Astrocyte of the cerebellum (primary cell): ENCODE measurements at regions not wholly inside any gene's neighbourhood (a gene's known extent, or its start where the extent isn't known, plus 50 kb on each side); places are given as distances from the start of the nearest gene placed in this dataset.
"Not testable (repeated sequence)": the region's sequence is repeated elsewhere in the genome, so short reads cannot be mapped to it uniquely, and the experiment has no call there.

Experiments
- DNase-seq: peaks from one replicate; pipeline ENCODE4 v3.0.0-alpha.2; 2011; ENCODE audit warnings: low read depth
- H3K4me3 ChIP-seq: 2 replicates; pipeline ENCODE4 v1.5.1; 2011; ENCODE audit warnings: mild to moderate bottlenecking, low read depth, low read length, moderate library complexity
- in situ Hi-C: cut with HindIII; loops from 2 replicates; pipeline ENCODE4 v1.10.0; 2017; ENCODE audit warnings: low sequenced_read_pairs
- TF ChIP-seq, protein P1 (sequence below): IDR thresholded peaks from 2 replicates; pipeline ENCODE4 v1.5.1; 2012; ENCODE audit warnings: low read length, low read depth, moderate library complexity, mild to moderate bottlenecking; ENCODE audit errors: missing control alignments

DNA sequence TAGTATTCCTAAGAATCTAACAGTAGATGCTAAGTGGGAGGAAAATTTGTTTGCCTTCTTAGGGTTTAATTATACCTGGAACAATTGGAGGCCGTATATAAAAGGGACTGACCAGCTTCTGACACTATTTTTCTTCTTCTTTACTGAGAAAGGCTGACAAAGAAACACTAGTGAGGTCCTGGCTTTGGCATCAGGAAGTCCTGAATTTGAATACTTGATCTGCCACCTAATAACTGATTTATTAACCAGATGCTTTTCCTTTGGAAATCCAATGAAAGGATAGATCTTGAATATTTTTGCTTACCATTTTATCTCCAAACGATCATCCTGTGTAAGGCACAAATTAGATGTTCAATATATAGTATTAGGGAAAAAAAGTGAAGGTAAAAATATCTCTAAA is 382.5 kb downstream of the CENPW start:
- in situ Hi-C loops: no loop called here
- no peak overlapping the region for H3K4me3 ChIP-seq
- TF ChIP-seq, protein P1, sequence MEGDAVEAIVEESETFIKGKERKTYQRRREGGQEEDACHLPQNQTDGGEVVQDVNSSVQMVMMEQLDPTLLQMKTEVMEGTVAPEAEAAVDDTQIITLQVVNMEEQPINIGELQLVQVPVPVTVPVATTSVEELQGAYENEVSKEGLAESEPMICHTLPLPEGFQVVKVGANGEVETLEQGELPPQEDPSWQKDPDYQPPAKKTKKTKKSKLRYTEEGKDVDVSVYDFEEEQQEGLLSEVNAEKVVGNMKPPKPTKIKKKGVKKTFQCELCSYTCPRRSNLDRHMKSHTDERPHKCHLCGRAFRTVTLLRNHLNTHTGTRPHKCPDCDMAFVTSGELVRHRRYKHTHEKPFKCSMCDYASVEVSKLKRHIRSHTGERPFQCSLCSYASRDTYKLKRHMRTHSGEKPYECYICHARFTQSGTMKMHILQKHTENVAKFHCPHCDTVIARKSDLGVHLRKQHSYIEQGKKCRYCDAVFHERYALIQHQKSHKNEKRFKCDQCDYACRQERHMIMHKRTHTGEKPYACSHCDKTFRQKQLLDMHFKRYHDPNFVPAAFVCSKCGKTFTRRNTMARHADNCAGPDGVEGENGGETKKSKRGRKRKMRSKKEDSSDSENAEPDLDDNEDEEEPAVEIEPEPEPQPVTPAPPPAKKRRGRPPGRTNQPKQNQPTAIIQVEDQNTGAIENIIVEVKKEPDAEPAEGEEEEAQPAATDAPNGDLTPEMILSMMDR: no peak
- DNase-seq: no peak

DNA sequence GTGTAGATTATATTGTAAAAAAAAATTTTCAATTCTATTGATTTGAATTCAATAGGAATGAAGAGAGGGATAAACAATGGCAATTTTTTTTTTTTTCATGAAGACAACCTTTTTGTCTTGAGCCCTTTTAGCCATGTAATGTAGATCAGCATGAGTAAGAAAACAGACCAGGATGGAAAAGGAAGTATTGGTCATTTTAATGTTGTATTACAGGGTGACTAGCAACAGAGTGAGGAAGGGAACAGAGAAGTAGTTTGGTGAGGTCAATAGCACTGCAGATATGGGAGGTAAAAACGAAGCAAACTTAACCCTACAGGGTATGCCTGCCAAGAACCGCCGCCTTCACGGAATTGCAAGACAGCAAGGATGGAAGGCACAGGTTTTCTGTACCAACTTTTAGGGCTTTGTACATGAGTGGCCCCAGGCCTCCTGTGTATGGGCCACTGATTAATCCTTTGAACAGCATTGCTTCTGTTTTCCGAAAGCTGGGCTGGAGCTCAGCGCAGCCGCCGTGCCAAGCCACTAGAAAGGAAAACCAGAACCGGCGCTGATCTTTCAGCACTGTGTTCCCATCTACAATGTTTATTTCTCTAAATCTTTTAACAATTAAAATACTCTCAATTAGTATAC is 383.7 kb downstream of the CENPW start:
- in situ Hi-C loops: no loop called here
- TF ChIP-seq, protein P1: no peak
- no peak for DNase-seq
- H3K4me3 ChIP-seq: no peak overlapping the region

DNA sequence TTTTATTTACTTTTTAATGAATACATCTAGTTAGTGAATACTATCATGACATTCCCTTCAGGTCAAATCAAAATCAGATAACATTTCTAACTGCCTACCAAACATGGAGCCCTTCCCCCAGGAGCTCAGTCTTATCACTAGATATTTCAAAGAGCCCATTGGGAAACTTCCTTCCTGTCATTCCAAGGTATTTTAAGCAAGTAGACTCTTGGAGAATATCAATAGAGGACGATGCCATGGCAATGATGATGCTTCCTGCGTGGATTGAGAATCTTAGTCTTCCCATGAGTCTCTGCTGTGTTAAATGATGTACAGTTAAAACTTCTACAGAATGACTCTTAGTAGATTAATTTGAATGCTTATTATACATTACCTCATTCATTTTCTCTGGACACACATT is 384.9 kb downstream of the CENPW start:
- no peak for DNase-seq
- no peak overlapping the region for H3K4me3 ChIP-seq
- in situ Hi-C loops: no loop called here
- TF ChIP-seq, protein P1: no peak

DNA sequence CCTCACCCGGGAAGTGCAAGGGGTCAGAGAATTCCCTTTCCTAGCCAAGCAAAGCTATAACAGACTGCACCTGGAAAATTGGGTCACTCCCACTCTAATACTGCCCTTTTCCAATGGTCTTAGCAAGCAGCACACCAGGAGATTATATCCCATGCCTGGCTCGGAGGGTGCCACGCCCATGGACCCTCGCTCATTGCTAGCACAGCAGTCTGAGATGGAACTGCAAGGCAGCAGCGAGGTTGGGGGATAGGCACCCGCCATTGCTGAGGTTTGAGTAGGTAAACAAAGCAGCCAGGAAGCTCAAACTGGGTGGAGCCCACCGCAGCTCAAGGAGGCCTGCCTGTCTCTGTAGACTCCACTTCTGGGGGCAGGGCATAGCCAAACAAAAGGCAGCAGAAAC is 386.5 kb downstream of the CENPW start:
- H3K4me3 ChIP-seq, DNase-seq, in situ Hi-C loops: not testable (repeated sequence)

DNA sequence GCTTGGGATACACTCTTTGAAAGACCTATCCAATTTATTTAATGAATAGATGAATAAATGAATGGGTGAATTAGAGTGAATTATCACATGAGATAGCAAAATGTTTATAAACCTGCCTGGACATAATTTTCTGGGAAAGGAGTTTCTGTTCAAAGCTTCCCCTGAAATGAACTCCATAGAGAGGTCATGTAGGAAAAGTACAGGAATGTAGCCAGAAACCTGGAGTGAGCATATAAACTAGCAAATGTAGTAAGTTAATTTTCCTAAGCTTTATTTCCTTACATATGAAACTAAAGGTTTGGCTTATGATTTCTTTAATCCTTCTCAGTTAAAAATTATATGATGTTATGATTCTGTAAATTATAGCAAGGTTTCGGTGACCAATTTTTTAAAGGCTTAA is 380.3 kb upstream of the RSPO3 start:
- TF ChIP-seq, protein P1: no peak
- DNase-seq: no peak
- no peak overlapping the region for H3K4me3 ChIP-seq
- in situ Hi-C loops: no loop called here

DNA sequence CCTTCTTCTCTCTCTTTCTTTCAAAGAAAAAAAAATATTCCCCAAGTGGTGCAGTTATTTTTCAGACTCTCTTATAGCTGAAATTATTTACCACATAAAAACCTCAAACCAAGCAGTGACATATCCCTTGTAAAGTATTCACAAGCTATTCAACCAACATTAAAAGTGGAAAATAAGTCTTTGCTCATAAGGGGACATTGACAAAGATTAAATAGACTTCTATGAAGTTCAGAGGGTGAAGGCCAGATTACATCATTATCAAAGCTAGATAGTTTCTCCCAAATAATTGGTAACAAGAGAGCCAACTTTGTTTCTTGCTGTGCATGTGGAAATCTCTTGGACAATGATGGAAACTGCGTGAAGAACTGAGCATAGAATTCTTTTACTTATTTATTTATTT is 379.8 kb upstream of the RSPO3 start:
- TF ChIP-seq, protein P1: no peak
- in situ Hi-C loops: no loop called here
- DNase-seq: no peak
- H3K4me3 ChIP-seq: no peak overlapping the region

DNA sequence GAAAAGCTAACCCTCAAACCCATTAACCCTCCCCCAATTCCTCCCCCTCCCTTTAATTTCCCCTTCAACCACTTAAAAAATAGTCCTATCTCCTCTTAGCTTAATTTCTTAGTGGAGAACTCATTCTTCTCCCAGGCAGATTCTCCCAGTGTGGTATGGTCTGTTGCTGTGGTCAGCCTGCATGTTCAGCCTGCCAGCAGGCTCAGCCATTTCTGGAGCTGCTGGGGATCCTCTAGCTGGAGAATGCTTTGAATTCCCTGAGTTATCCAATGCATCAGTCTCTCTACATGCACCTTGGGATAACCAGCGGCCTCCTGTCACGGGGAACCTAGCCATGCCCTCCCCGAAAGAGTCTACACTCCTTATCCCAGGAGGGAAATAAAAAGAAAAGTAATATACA is 375.4 kb upstream of the RSPO3 start:
- TF ChIP-seq, protein P1: no peak
- no peak for DNase-seq
- H3K4me3 ChIP-seq: no peak overlapping the region
- in situ Hi-C loops: no loop called here
